Parathyroid adenoma (tissue), 2 donors: ENCODE measurements at regions not wholly inside any gene's neighbourhood (a gene's known extent, or its start where the extent isn't known, plus 50 kb on each side); places are given as distances from the start of the nearest gene placed in this dataset.
"Not testable (repeated sequence)": the region's sequence is repeated elsewhere in the genome, so short reads cannot be mapped to it uniquely, and the experiment has no call there.

Experiments used
- H2AFZ ChIP-seq: fragments of 300-600 bp; sonication (generic); one replicate; pipeline ENCODE4 v1.7.0; 2017; ENCODE audit warnings: antibody characterized with exemption, mild to moderate bottlenecking
- H3K27ac ChIP-seq: fragments of 300-600 bp; sonication (generic); one replicate; pipeline ENCODE4 v1.7.0; 2017
- H3K27me3 ChIP-seq: fragments of 300-600 bp; sonication (generic); one replicate; pipeline ENCODE4 v1.7.0; 2017; ENCODE audit warnings: low read length; ENCODE audit not compliant: control insufficient read depth, insufficient read depth
- H3K36me3 ChIP-seq: fragments of 300-600 bp; sonication (generic); one replicate; pipeline ENCODE4 v1.7.0; 2017; ENCODE audit warnings: low read length; ENCODE audit not compliant: control insufficient read depth, insufficient read depth
- H3K4me1 ChIP-seq: fragments of 300-600 bp; sonication (generic); one replicate; pipeline ENCODE4 v1.7.0; 2017; ENCODE audit warnings: control low read depth
- H3K4me2 ChIP-seq: fragments of 300-600 bp; sonication (generic); one replicate; pipeline ENCODE4 v1.7.0; 2017; ENCODE audit warnings: low read length
- H3K4me3 ChIP-seq: fragments of 300-600 bp; sonication (generic); one replicate; pipeline ENCODE4 v1.7.0; 2017; ENCODE audit warnings: low read depth, low read length
- H3K79me2 ChIP-seq: fragments of 300-600 bp; sonication (generic); one replicate; pipeline ENCODE4 v1.7.0; 2017; ENCODE audit warnings: control low read depth
- H3K9ac ChIP-seq: fragments of 300-600 bp; sonication (generic); one replicate; pipeline ENCODE4 v1.7.0; 2017; ENCODE audit warnings: mild to moderate bottlenecking
- H3K9me3 ChIP-seq: fragments of 300-600 bp; sonication (generic); one replicate; pipeline ENCODE4 v1.7.0; 2017; ENCODE audit warnings: low read length; ENCODE audit not compliant: control insufficient read depth
- TF ChIP-seq, protein P1 (sequence below): fragments of 300-600 bp; sonication (generic); IDR thresholded peaks from one replicate; pipeline ENCODE4 v1.7.0; 2017; ENCODE audit warnings: antibody characterized with exemption, mild to moderate bottlenecking
- donor health status: primary hyperparathyroidism.

DNA sequence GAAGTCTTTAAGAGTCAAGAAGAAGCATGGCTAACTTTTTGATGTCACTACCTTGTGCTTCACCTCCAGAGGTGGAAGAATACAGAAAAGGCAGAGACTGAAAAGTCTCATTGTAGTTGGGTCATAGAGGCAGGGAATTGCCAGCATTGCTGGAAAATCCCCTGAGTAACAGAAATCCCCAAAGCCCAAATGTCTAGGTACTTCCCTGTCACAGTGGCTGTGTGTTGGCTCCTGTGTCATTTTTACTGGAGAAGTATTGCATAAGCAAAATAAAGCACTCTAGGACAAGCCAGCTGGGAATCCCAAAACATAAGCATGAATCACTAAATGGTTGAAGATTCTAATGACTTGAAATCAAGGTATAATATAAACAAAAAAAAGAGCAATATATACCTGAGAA lies 114.4 kb downstream of the KLRB1 start:
- not testable (repeated sequence) for H3K4me1 ChIP-seq, H3K79me2 ChIP-seq, H3K4me3 ChIP-seq, H3K9me3 ChIP-seq, H3K9ac ChIP-seq, H3K27me3 ChIP-seq, H3K27ac ChIP-seq, H3K36me3 ChIP-seq, H3K4me2 ChIP-seq, H2AFZ ChIP-seq

DNA sequence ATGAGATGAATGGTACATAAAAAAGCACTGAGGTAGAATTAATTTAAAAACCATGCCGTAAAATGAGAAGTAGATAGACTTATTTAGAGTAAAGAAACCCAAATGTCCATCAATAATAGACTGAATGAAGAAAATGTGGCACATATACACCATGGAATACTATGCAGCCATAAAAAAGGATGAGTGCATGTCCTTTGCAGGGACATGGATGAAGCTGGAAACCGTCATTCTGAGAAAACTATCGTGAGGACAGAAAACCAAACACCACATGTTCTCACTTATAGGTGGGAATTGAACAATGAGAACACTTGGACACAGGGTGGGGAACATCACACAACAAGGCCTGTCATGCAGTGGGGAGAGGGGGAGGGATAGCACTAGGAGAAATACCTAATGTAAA lies 126.4 kb downstream of the KLRB1 start:
- not testable (repeated sequence) for H3K4me2 ChIP-seq, H3K27ac ChIP-seq, H3K9ac ChIP-seq, H3K9me3 ChIP-seq, H3K36me3 ChIP-seq, H2AFZ ChIP-seq, H3K4me3 ChIP-seq, H3K4me1 ChIP-seq, H3K79me2 ChIP-seq, H3K27me3 ChIP-seq

DNA sequence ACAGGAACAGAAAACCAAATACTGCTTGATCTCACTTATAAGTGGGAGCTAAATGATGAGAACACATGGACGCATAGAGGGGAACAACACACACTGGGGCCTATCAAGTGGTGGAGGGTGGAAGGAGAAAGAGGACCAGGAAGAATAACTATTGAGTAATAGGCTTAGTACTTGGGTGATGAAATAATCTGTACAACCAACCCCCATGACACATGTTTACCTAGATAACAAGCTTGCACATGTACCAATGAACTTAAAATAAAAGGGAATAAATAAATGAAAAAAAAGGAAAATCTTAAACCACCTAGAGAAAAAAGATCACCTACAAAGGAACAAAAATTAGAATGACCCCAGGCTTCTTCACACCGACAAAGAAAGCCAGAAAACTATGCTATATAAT lies 133.5 kb downstream of the KLRB1 start:
- not testable (repeated sequence) for H3K27me3 ChIP-seq, H2AFZ ChIP-seq, H3K4me3 ChIP-seq, H3K36me3 ChIP-seq, H3K79me2 ChIP-seq, H3K9me3 ChIP-seq, H3K4me1 ChIP-seq, H3K27ac ChIP-seq, H3K4me2 ChIP-seq, H3K9ac ChIP-seq

DNA sequence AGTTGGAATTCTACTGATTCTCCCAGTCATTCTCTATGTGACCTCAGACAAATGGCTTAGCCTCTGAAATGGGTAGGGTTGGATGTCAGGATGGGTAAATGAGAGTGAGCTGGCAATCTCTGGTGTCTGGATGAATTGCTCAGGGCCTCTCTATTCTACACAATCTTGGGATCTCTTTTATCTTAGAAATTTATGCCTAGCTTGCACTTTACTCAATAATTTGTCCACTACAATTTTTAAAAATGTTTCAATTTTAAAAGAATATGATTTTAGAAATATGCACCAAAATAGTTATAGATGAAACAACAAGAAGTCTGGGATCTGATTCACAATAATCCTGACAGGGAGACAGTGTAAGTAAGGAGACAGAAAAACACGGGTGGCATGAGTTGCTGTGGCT lies 134.1 kb downstream of the KLRB1 start:
- not testable (repeated sequence) for H3K4me2 ChIP-seq, H3K36me3 ChIP-seq, H3K4me3 ChIP-seq, H3K9ac ChIP-seq, H3K27ac ChIP-seq, H3K27me3 ChIP-seq, H3K9me3 ChIP-seq, H3K4me1 ChIP-seq, H3K79me2 ChIP-seq, H2AFZ ChIP-seq

DNA sequence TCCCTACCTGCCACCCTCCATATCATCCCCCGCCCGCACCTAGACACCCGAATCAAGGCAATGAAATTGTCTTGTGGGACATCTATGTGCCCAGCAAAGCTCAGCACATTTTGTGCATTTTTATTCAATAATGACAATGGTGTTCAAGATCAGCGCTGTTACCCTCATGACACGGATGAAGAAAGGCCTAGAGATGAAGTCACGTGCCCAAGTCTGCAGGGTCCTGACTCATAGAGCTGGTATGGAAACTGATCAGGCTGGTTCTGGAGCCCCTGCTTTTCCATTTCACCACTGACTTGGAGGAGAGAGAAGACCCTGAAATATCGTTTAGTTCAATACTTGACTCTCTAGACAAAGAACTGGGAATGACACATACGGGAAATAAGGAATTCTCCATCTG lies 136.2 kb downstream of the KLRB1 start:
- not testable (repeated sequence) for H3K9me3 ChIP-seq, H3K79me2 ChIP-seq, H3K36me3 ChIP-seq, H3K4me2 ChIP-seq, H3K27ac ChIP-seq, H3K4me1 ChIP-seq, H3K9ac ChIP-seq, H2AFZ ChIP-seq, H3K4me3 ChIP-seq, H3K27me3 ChIP-seq

DNA sequence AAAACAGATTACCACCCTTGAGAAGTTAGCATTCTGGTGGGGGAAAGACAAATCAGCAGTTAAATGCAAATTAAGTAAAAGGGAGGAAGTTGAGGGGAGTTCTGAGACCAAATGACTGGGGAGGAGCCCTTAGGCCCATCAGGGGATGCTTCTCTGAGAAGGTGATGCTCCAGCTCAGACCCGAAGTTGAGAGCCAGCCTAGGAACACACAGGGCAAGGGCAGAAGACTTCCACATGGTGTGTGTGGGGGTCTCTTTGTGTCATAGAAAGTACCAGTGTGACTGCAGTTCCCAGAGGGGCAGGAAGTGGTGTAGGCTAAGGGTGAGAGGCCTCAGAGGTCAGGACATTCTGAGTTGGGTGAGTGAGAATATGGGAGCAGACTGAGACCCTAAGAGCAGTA lies 137.3 kb downstream of the KLRB1 start:
- H3K79me2 ChIP-seq, H3K9ac ChIP-seq, H3K36me3 ChIP-seq, H2AFZ ChIP-seq, H3K4me2 ChIP-seq, H3K4me1 ChIP-seq, H3K4me3 ChIP-seq, H3K27me3 ChIP-seq, H3K27ac ChIP-seq, H3K9me3 ChIP-seq: not testable (repeated sequence)

DNA sequence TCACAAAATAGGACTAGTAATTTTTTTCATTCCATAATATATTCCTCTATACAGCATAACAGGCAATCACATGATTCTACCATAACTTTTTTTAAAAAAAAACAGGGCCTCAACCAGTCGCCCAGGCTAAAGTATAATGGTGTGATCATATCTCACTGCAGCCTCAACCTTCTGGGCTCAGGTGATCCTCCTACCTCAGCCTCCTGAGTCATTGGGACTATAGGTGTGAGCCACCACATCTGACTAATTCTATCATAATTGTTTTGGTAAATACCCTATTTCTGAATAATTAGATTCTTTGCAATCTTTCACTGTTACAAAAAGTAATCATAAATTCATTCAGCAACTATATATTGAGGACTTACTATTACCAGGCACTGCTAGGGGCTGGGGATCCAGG lies 137.8 kb downstream of the KLRB1 start:
- H3K9me3 ChIP-seq, H3K4me2 ChIP-seq, H3K9ac ChIP-seq, H3K79me2 ChIP-seq, H2AFZ ChIP-seq, H3K4me3 ChIP-seq, H3K27me3 ChIP-seq, H3K27ac ChIP-seq, H3K4me1 ChIP-seq, H3K36me3 ChIP-seq: not testable (repeated sequence)

DNA sequence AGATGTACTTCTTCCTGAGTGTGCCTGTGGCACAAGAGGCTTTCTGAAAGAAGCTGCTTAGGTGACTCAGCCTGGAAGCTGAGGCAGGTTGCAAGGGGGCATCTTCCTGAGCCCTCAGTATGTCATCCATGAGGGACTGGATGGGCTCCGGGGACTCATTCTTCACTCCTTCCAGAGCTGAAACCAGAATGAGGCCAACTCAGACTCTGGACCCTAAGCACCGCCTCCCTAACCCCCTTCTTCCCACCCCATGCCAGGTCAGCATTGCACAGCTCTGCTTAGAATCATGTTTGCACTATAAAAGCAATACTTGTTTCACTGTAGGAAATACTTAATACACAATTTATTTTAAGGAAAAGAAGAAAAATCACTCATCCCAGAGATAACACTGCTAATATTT lies 138.3 kb downstream of the KLRB1 start:
- not testable (repeated sequence) for H3K4me2 ChIP-seq, H3K27ac ChIP-seq, H3K9ac ChIP-seq, H3K27me3 ChIP-seq, H3K36me3 ChIP-seq, H3K79me2 ChIP-seq, H2AFZ ChIP-seq, H3K4me1 ChIP-seq, H3K4me3 ChIP-seq, H3K9me3 ChIP-seq

DNA sequence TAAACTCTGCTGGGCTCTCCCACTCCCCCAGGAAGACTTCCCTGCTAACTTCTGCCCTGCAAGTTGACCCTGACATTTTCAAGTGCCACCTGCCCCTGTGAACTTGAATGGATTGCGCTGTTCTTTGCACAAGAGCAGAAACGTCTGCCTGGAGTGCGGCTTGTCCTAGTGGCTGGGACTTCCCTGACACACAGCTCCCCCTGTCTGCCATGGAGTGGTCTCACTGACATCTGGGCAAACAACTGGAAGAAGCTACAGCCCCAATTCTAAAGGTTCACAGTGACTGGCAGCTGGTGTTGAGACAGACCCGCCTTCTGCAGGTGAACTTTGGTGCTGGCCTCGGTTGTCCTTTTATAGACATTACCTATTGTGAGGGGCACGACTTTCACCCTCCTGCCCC lies 138.7 kb downstream of the KLRB1 start:
- H3K79me2 ChIP-seq, H3K36me3 ChIP-seq, H3K4me1 ChIP-seq, H3K27ac ChIP-seq, H3K4me2 ChIP-seq, H3K9me3 ChIP-seq, H2AFZ ChIP-seq, H3K4me3 ChIP-seq, H3K9ac ChIP-seq, H3K27me3 ChIP-seq: not testable (repeated sequence)
- TF ChIP-seq, protein P1, sequence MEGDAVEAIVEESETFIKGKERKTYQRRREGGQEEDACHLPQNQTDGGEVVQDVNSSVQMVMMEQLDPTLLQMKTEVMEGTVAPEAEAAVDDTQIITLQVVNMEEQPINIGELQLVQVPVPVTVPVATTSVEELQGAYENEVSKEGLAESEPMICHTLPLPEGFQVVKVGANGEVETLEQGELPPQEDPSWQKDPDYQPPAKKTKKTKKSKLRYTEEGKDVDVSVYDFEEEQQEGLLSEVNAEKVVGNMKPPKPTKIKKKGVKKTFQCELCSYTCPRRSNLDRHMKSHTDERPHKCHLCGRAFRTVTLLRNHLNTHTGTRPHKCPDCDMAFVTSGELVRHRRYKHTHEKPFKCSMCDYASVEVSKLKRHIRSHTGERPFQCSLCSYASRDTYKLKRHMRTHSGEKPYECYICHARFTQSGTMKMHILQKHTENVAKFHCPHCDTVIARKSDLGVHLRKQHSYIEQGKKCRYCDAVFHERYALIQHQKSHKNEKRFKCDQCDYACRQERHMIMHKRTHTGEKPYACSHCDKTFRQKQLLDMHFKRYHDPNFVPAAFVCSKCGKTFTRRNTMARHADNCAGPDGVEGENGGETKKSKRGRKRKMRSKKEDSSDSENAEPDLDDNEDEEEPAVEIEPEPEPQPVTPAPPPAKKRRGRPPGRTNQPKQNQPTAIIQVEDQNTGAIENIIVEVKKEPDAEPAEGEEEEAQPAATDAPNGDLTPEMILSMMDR, result peak; percentile 35

DNA sequence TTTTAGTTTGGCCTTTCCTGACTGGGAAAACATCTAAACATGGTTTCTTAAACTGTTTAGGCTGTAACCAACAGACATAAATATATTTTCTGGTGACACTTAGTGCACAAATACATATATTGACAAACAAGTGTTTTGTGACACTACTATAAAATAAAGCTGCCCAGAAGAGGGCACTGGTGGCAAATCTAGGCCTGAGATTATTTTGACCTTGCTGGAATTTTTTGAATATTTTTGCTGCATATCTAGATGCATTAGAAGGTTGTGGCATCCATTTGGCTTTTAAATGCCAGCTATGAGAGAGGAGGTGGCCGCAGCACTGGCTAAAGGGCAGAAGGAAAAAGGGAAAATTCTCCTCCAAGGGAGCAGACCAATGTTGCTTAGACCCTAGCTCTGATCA lies 139.6 kb downstream of the KLRB1 start:
- H3K36me3 ChIP-seq, H3K79me2 ChIP-seq, H3K9me3 ChIP-seq, H3K9ac ChIP-seq, H3K4me3 ChIP-seq, H2AFZ ChIP-seq, H3K4me2 ChIP-seq, H3K27ac ChIP-seq, H3K27me3 ChIP-seq, H3K4me1 ChIP-seq: not testable (repeated sequence)
